NCI-H2081 treated with DMSO at 0.1 percent for 48 hours (cell line): ENCODE measurements at regions not wholly inside any gene's neighbourhood (a gene's known extent, or its start where the extent isn't known, plus 50 kb on each side); places are given as distances from the start of the nearest gene placed in this dataset.
A peak's percentile ranks its signal among the peaks of the same experiment; 100 is the strongest.

ENCODE experiments used
- DNase-seq: peaks from one replicate; lab custom pipeline; 2025; lab: John Stamatoyannopoulos, UW

GRCh38 chr2:8525582-8526402, 156.1 kb upstream of the ID2 start:
- peak; percentile 99 for DNase-seq

GRCh38 chr2:8526403-8526696, 155.5 kb upstream of the ID2 start:
- DNase-seq: no peak

- no peak for DNase-seq
These were observed 154.8 kb upstream of the ID2 start for GRCh38 chr2:8527031-8527430.

- DNase-seq: no peak
These were observed 154.2 kb upstream of the ID2 start for GRCh38 chr2:8527676-8528075.

- no peak for DNase-seq
These were observed 153.0 kb upstream of the ID2 start for GRCh38 chr2:8528863-8529262.

- DNase-seq: no peak
These were observed 152.1 kb upstream of the ID2 start for GRCh38 chr2:8529706-8530277.

GRCh38 chr2:8531481-8531880, 150.4 kb upstream of the ID2 start:
- DNase-seq: no peak

GRCh38 chr2:8532438-8532837, 149.4 kb upstream of the ID2 start:
- DNase-seq: no peak

- DNase-seq: no peak
These were observed 147.9 kb upstream of the ID2 start for GRCh38 chr2:8533923-8534322.

GRCh38 chr2:8534386-8534728, 147.5 kb upstream of the ID2 start:
- no peak for DNase-seq

GRCh38 chr2:8534729-8535468, 147.0 kb upstream of the ID2 start:
- DNase-seq: no peak

GRCh38 chr2:8535469-8535795, 146.4 kb upstream of the ID2 start:
- no peak for DNase-seq

- DNase-seq: no peak
These were observed 145.8 kb upstream of the ID2 start for GRCh38 chr2:8535821-8536685.

- DNase-seq: no peak
These were observed 144.9 kb upstream of the ID2 start for GRCh38 chr2:8536686-8537561.

GRCh38 chr2:8537562-8538155, 144.2 kb upstream of the ID2 start:
- DNase-seq: no peak

GRCh38 chr2:8538531-8538930, 143.3 kb upstream of the ID2 start:
- DNase-seq: no peak

GRCh38 chr2:8538931-8539621, 142.8 kb upstream of the ID2 start:
- DNase-seq: no peak

GRCh38 chr2:8539743-8540551, 141.9 kb upstream of the ID2 start:
- no peak for DNase-seq

- no peak for DNase-seq
These were observed 141.3 kb upstream of the ID2 start for GRCh38 chr2:8540552-8541055.

GRCh38 chr2:8541223-8541622, 140.6 kb upstream of the ID2 start:
- no peak for DNase-seq
